COLO668 (cell line): ENCODE measurements at regions not wholly inside any gene's neighbourhood (a gene's known extent, or its start where the extent isn't known, plus 50 kb on each side); places are given as distances from the start of the nearest gene placed in this dataset.

Source experiments
- DNase-seq: peaks from one replicate; lab custom pipeline; 2025; ENCODE audit not compliant: unreplicated experiment; lab: John Stamatoyannopoulos, UW

GRCh38 chrX:20481632-20482031, 214.9 kb upstream of the RPS6KA3 start:
- no peak for DNase-seq

GRCh38 chrX:20479896-20480295, 213.2 kb upstream of the RPS6KA3 start:
- DNase-seq = no peak

- DNase-seq = no peak
Observed at GRCh38 chrX:20479048-20479447, 212.3 kb upstream of the RPS6KA3 start.

GRCh38 chrX:20477836-20478524, 211.3 kb upstream of the RPS6KA3 start:
- peak; percentile 88 for DNase-seq

- no peak for DNase-seq
Observed at GRCh38 chrX:20477219-20477618, 210.5 kb upstream of the RPS6KA3 start.

GRCh38 chrX:20472620-20473258, 206.0 kb upstream of the RPS6KA3 start:
- DNase-seq = no peak

GRCh38 chrX:20472148-20472547, 205.4 kb upstream of the RPS6KA3 start:
- DNase-seq = no peak

- no peak for DNase-seq
Observed at GRCh38 chrX:20471483-20471882, 204.8 kb upstream of the RPS6KA3 start.

- DNase-seq = no peak
Observed at GRCh38 chrX:20463296-20464075, 196.8 kb upstream of the RPS6KA3 start.

GRCh38 chrX:20461576-20461975, 194.9 kb upstream of the RPS6KA3 start:
- DNase-seq = no peak

GRCh38 chrX:20461002-20461401, 194.3 kb upstream of the RPS6KA3 start:
- no peak for DNase-seq

GRCh38 chrX:20459410-20460350, 193.0 kb upstream of the RPS6KA3 start:
- no peak for DNase-seq

- DNase-seq = no peak
Observed at GRCh38 chrX:20456971-20457370, 190.3 kb upstream of the RPS6KA3 start.

GRCh38 chrX:20455001-20455400, 188.3 kb upstream of the RPS6KA3 start:
- DNase-seq = no peak

GRCh38 chrX:20454117-20454516, 187.4 kb upstream of the RPS6KA3 start:
- DNase-seq = no peak

- DNase-seq = no peak
Observed at GRCh38 chrX:20452487-20452886, 185.8 kb upstream of the RPS6KA3 start.

- no peak for DNase-seq
Observed at GRCh38 chrX:20451929-20452328, 185.2 kb upstream of the RPS6KA3 start.

- no peak for DNase-seq
Observed at GRCh38 chrX:20445109-20445508, 178.4 kb upstream of the RPS6KA3 start.

GRCh38 chrX:20442597-20442996, 175.9 kb upstream of the RPS6KA3 start:
- peak; percentile 84 for DNase-seq

- DNase-seq = no peak
Observed at GRCh38 chrX:20441123-20441522, 174.4 kb upstream of the RPS6KA3 start.
